PC-9 (cell line): ENCODE measurements at regions not wholly inside any gene's neighbourhood (a gene's known extent, or its start where the extent isn't known, plus 50 kb on each side); places are given as distances from the start of the nearest gene placed in this dataset.

ENCODE experiments used
- EZH2 ChIP-seq: fragments of 200-600 bp; sonication (generic); IDR thresholded peaks from 2 replicates; pipeline ENCODE4 v1.8.0; 2017; ENCODE audit warnings: antibody characterized with exemption, low read depth
- TF ChIP-seq, protein P1 (sequence below): fragments of 200-600 bp; sonication (generic); conservative IDR thresholded peaks from 2 replicates; pipeline ENCODE4 v1.6.1; 2017; ENCODE audit warnings: mixed run types, antibody characterized with exemption, mild to moderate bottlenecking, moderate library complexity

- TF ChIP-seq, protein P1, sequence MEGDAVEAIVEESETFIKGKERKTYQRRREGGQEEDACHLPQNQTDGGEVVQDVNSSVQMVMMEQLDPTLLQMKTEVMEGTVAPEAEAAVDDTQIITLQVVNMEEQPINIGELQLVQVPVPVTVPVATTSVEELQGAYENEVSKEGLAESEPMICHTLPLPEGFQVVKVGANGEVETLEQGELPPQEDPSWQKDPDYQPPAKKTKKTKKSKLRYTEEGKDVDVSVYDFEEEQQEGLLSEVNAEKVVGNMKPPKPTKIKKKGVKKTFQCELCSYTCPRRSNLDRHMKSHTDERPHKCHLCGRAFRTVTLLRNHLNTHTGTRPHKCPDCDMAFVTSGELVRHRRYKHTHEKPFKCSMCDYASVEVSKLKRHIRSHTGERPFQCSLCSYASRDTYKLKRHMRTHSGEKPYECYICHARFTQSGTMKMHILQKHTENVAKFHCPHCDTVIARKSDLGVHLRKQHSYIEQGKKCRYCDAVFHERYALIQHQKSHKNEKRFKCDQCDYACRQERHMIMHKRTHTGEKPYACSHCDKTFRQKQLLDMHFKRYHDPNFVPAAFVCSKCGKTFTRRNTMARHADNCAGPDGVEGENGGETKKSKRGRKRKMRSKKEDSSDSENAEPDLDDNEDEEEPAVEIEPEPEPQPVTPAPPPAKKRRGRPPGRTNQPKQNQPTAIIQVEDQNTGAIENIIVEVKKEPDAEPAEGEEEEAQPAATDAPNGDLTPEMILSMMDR = no peak
- TF ChIP-seq EZH2 = no peak
Observed at GRCh38 chr1:82510431-82510830, 709.7 kb downstream of the ADGRL2 start.
